ENCODE measurements at regions not wholly inside any gene's neighbourhood (a gene's known extent, or its start where the extent isn't known, plus 50 kb on each side); places are given as distances from the start of the nearest gene placed in this dataset.

GRCh38 chr18:78296166-78296565, 683.5 kb upstream of the SALL3 start:
- no peak overlapping the region for H3K9ac ChIP-seq
- WGBS, 2 experiments (ENCODE audit: low coverage in 1 of 2, low lambda C conversion rate in 2 of 2, missing lambda C conversion rate in 2 of 2), result 20 to 22% methylated on average over 13 of the region's 13 CpGs
- no peak for TF ChIP-seq EZH2phosphoT487 (IDR thresholded peaks at IDR 0.05; ENCODE audit: insufficient read depth, low read depth)
- no peak for TF ChIP-seq EZH2 (IDR thresholded peaks at IDR 0.05; ENCODE audit: insufficient read depth, poor library complexity, severe bottlenecking)
- in situ Hi-C loops (cut with MboI), result no loop called here
- H3K4me1 ChIP-seq (ENCODE audit: insufficient read depth), result no peaks in the 10 kb centered on the region
- H3F3A ChIP-seq (ENCODE audit: insufficient read depth), result no peaks in the 10 kb centered on the region
- H3K36me3 ChIP-seq (ENCODE audit: low read depth), result no peaks in the 10 kb centered on the region
- no peaks in the 10 kb centered on the region for H3K79me2 ChIP-seq (ENCODE audit: insufficient read depth)
- H4K20me1 ChIP-seq (ENCODE audit: insufficient read depth), result no peaks in the 10 kb centered on the region
- H3K4me2 ChIP-seq (ENCODE audit: unreplicated experiment), result no peak overlapping the region
- H3K27me3 ChIP-seq (replicated peaks; ENCODE audit: insufficient read depth), result no peaks in the 10 kb centered on the region
- DNase-seq, result no peak
- no peaks in the 10 kb centered on the region for H3K9me2 ChIP-seq (ENCODE audit: insufficient read depth)
- no peak overlapping the region for H2AFZ ChIP-seq
- H3K27ac ChIP-seq, result no peak overlapping the region
- H3K9me3 ChIP-seq (ENCODE audit: low read depth), result no peaks in the 10 kb centered on the region
- no peak overlapping the region for H3K4me3 ChIP-seq

GRCh38 chr18:78297048-78297447, 682.6 kb upstream of the SALL3 start:
- Histone ChIP-seq H4K20me1 (ENCODE audit: insufficient read depth) (no peaks in the 10 kb centered on the region), H3K9me2 (ENCODE audit: insufficient read depth) (no peaks in the 10 kb centered on the region), H3K27me3 (replicated peaks; ENCODE audit: insufficient read depth) (no peaks in the 10 kb centered on the region), H3K9me3 (ENCODE audit: low read depth) (no peaks in the 10 kb centered on the region), H3K36me3 (ENCODE audit: low read depth) (no peaks in the 10 kb centered on the region), H3K79me2 (ENCODE audit: insufficient read depth) (no peaks in the 10 kb centered on the region), H3K4me2 (ENCODE audit: unreplicated experiment) (no peak overlapping the region), H3K4me3 (no peak overlapping the region), H3K9ac (no peak overlapping the region), H2AFZ (no peak overlapping the region), H3K4me1 (ENCODE audit: insufficient read depth) (no peaks in the 10 kb centered on the region), H3F3A (ENCODE audit: insufficient read depth) (no peaks in the 10 kb centered on the region), H3K27ac (no peak overlapping the region)
- WGBS, 2 experiments (ENCODE audit: low coverage in 1 of 2, low lambda C conversion rate in 2 of 2, missing lambda C conversion rate in 2 of 2), result 35 to 38% methylated on average over 10 of the region's 10 CpGs
- DNase-seq, result no peak
- no peak for TF ChIP-seq EZH2phosphoT487 (IDR thresholded peaks at IDR 0.05; ENCODE audit: insufficient read depth, low read depth)
- TF ChIP-seq EZH2 (IDR thresholded peaks at IDR 0.05; ENCODE audit: insufficient read depth, poor library complexity, severe bottlenecking), result no peak
- in situ Hi-C loops (cut with MboI), result no loop called here

- Histone ChIP-seq H3K36me3 (ENCODE audit: low read depth) (no peaks in the 10 kb centered on the region), H3K4me3 (no peak overlapping the region), H3K27ac (no peak overlapping the region), H3K27me3 (replicated peaks; ENCODE audit: insufficient read depth) (no peaks in the 10 kb centered on the region), H3K9me2 (ENCODE audit: insufficient read depth) (no peaks in the 10 kb centered on the region), H3K4me2 (ENCODE audit: unreplicated experiment) (no peak overlapping the region), H3F3A (ENCODE audit: insufficient read depth) (no peaks in the 10 kb centered on the region), H3K79me2 (ENCODE audit: insufficient read depth) (no peaks in the 10 kb centered on the region), H2AFZ (no peak overlapping the region), H4K20me1 (ENCODE audit: insufficient read depth) (no peaks in the 10 kb centered on the region), H3K9ac (no peak overlapping the region), H3K4me1 (ENCODE audit: insufficient read depth) (no peaks in the 10 kb centered on the region), H3K9me3 (ENCODE audit: low read depth) (no peaks in the 10 kb centered on the region)
- no peak for DNase-seq
- TF ChIP-seq EZH2phosphoT487 (IDR thresholded peaks at IDR 0.05; ENCODE audit: insufficient read depth, low read depth), result no peak
- TF ChIP-seq EZH2 (IDR thresholded peaks at IDR 0.05; ENCODE audit: insufficient read depth, poor library complexity, severe bottlenecking), result no peak
- in situ Hi-C loops (cut with MboI), result no loop called here
- 35 to 44% methylated on average over 15 of the region's 15 CpGs for WGBS, 2 experiments (ENCODE audit: low coverage in 1 of 2, low lambda C conversion rate in 2 of 2, missing lambda C conversion rate in 2 of 2)
These were observed 676.0 kb upstream of the SALL3 start for GRCh38 chr18:78303519-78304191.

- H3K4me1 ChIP-seq (ENCODE audit: insufficient read depth), result no peaks in the 10 kb centered on the region
- no peaks in the 10 kb centered on the region for H3K9me2 ChIP-seq (ENCODE audit: insufficient read depth)
- no peak overlapping the region for H2AFZ ChIP-seq
- no peak overlapping the region for H3K9ac ChIP-seq
- no peak for TF ChIP-seq EZH2 (IDR thresholded peaks at IDR 0.05; ENCODE audit: insufficient read depth, poor library complexity, severe bottlenecking)
- TF ChIP-seq EZH2phosphoT487 (IDR thresholded peaks at IDR 0.05; ENCODE audit: insufficient read depth, low read depth), result no peak
- H4K20me1 ChIP-seq (ENCODE audit: insufficient read depth), result no peaks in the 10 kb centered on the region
- no peaks in the 10 kb centered on the region for H3K9me3 ChIP-seq (ENCODE audit: low read depth)
- 21 to 27% methylated on average over 25 of the region's 25 CpGs for WGBS, 2 experiments (ENCODE audit: low coverage in 1 of 2, low lambda C conversion rate in 2 of 2, missing lambda C conversion rate in 2 of 2)
- DNase-seq, result no peak
- in situ Hi-C loops (cut with MboI), result no loop called here
- H3F3A ChIP-seq (ENCODE audit: insufficient read depth), result no peaks in the 10 kb centered on the region
- H3K27me3 ChIP-seq (replicated peaks; ENCODE audit: insufficient read depth), result no peaks in the 10 kb centered on the region
- H3K4me3 ChIP-seq, result no peak overlapping the region
- H3K79me2 ChIP-seq (ENCODE audit: insufficient read depth), result no peaks in the 10 kb centered on the region
- H3K27ac ChIP-seq, result no peak overlapping the region
- H3K4me2 ChIP-seq (ENCODE audit: unreplicated experiment), result no peak overlapping the region
- no peaks in the 10 kb centered on the region for H3K36me3 ChIP-seq (ENCODE audit: low read depth)
These were observed 675.1 kb upstream of the SALL3 start for GRCh38 chr18:78304192-78305164.
